ENCODE measurements at regions not wholly inside any gene's neighbourhood (a gene's known extent, or its start where the extent isn't known, plus 50 kb on each side); places are given as distances from the start of the nearest gene placed in this dataset.

- Histone ChIP-seq H4K20me1 (ENCODE audit: insufficient read depth) (no peaks in the 10 kb centered on the region), H3K4me3 (replicated peaks in 1 of 2; ENCODE audit: low read depth in 1 of 2, low read length in 2 of 2) (no peak overlapping the region), H3K9me3 (ENCODE audit: control insufficient read depth in 1 of 2, insufficient read depth in 1 of 2, low read depth in 1 of 2, low read length in 2 of 2) (no peaks in the 10 kb centered on the region), H3K36me3 (ENCODE audit: control insufficient read depth in 1 of 2, insufficient read depth in 2 of 2, low read length in 2 of 2) (no peaks in the 10 kb centered on the region), H3K9me2 (ENCODE audit: insufficient read depth) (no peaks in the 10 kb centered on the region), H3K9ac (ENCODE audit: low read length) (no peak overlapping the region), H3K27ac (ENCODE audit: low read depth, low read length) (no peak overlapping the region), H3K79me2 (ENCODE audit: insufficient read depth, low read length) (no peaks in the 10 kb centered on the region), H3K27me3 (ENCODE audit: insufficient read depth, low read length) (no peaks in the 10 kb centered on the region), H3K4me2 (ENCODE audit: low read length) (no peak overlapping the region), H2AFZ (ENCODE audit: low read depth, low read length, poor library complexity, severe bottlenecking) (no peak overlapping the region), H3K4me1 (ENCODE audit: control insufficient read depth in 1 of 2, insufficient read depth in 2 of 2, low read length in 2 of 2) (no peaks in the 10 kb centered on the region)
- RAD21 ChIA-PET (ENCODE audit: low non-redundant PET in 1 of 2, low total read pairs in 2 of 2, uncharacterized antibody in 2 of 2, unreplicated experiment in 2 of 2): no interaction called here
- no TSS peak for BruUV-seq (replicated peaks)
- DNase-seq (ENCODE audit: low read depth, low spot score) (no peak), ATAC-seq (no peak)
- CTCF ChIA-PET: no interaction called here
- intact Hi-C loops (cut with micrococcal nuclease): no loop called here
- POLR2A ChIA-PET: no interaction called here
- no peak for TF ChIP-seq SRF (IDR thresholded peaks at IDR 0.05; ENCODE audit: low read depth)
- no peak for TF ChIP-seq POLR2A (IDR thresholded peaks at IDR 0.05; ENCODE audit: borderline replicate concordance, extremely low read depth, insufficient read depth, insufficient read length)
- no peak for TF ChIP-seq EZH2phosphoT487 (IDR thresholded peaks at IDR 0.05; ENCODE audit: borderline replicate concordance)
- TF ChIP-seq ATF3 (IDR thresholded peaks at IDR 0.05): no peak
- TF ChIP-seq ZNF274 (IDR thresholded peaks at IDR 0.05; ENCODE audit: low read depth, low read length): no peak
- TF ChIP-seq FOSL1 (IDR thresholded peaks at IDR 0.05; ENCODE audit: low read depth): no peak
- no peak for TF ChIP-seq EZH2 (IDR thresholded peaks at IDR 0.05)
- no peak for TF ChIP-seq ZFX (IDR thresholded peaks at IDR 0.05)
- no peak for TF ChIP-seq RAD21 (IDR thresholded peaks at IDR 0.05; ENCODE audit: low read depth)
- no peak for TF ChIP-seq MAX (IDR thresholded peaks at IDR 0.05)
- TF ChIP-seq CEBPB (IDR thresholded peaks at IDR 0.05; ENCODE audit: low read depth): no peak
- TF ChIP-seq CTCF (IDR thresholded peaks at IDR 0.05 in 2 of 3, conservative IDR thresholded peaks at IDR 0.05 in 1 of 3; ENCODE audit: borderline replicate concordance in 1 of 3, insufficient read depth in 1 of 3, low read depth in 2 of 3, low read length in 2 of 3): no peak
- no peak for TF ChIP-seq REST (IDR thresholded peaks at IDR 0.05; ENCODE audit: low read depth)
Measured at GRCh38 chr2:146388757-146389156, 1456.1 kb upstream of the ACVR2A start.
